ENCODE measurements at regions not wholly inside any gene's neighbourhood (a gene's known extent, or its start where the extent isn't known, plus 50 kb on each side); places are given as distances from the start of the nearest gene placed in this dataset.
"Not testable (repeated sequence)": the region's sequence is repeated elsewhere in the genome, so short reads cannot be mapped to it uniquely, and the experiment has no call there.

DNA sequence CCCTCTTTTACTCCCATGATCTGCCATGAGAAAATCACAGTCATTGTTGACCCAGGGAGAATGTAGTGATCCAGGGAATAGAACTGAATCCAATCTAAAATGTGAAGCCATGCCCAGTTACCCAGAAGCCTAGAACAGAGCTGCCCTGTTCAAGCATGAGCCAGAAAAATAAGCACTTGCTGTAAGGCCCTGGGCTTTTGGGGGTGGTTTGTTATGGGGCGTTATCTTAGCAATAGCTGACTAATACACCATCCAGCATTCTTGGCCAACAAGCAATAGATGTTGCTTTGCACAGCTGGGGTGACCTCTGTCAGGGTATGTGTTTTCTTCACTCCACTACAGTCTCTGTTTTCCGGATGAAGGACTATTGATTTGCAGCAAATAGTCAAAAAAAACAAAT is 120.4 kb downstream of the ZFP64 start:
- H3K36me3 Mint-ChIP-seq = no peaks in the 10 kb centered on the region
- H3K27ac Mint-ChIP-seq = no peak overlapping the region
- ATAC-seq (ENCODE audit: low read depth) = no peak
- H3K27me3 Mint-ChIP-seq = no peaks in the 10 kb centered on the region
- H3K4me3 Mint-ChIP-seq = no peak overlapping the region
- POLR2A ChIA-PET = no interaction called here
- no peaks in the 10 kb centered on the region for H3K9me3 Mint-ChIP-seq
- H3K4me1 Mint-ChIP-seq = no peaks in the 10 kb centered on the region
- DNase-seq = no peak

DNA sequence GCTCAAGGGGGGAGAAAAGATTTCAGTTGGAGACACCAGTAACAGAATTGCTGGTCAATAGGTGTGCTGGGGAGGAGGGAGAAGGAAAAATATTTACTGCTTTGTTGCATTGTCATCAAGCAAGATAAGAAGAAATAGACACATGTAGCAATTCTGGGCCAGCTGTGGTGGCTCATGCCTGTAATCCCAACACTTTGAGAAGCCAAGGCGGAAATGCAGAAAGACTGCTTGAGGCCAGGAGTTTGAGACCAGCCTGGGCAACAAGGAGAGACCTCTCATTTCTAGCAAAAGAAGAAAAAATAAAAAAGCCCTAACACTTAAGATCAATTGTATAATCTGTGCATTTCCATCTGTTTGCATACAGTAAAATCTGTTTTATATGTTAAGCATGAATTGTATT is 126.6 kb downstream of the ZFP64 start:
- Mint-ChIP-seq H3K9me3 (no peaks in the 10 kb centered on the region), H3K36me3 (no peaks in the 10 kb centered on the region), H3K4me1 (no peaks in the 10 kb centered on the region), H3K27ac (no peak overlapping the region), H3K27me3 (no peaks in the 10 kb centered on the region), H3K4me3 (no peak overlapping the region)
- ATAC-seq (ENCODE audit: low read depth) = no peak
- POLR2A ChIA-PET = no interaction called here
- DNase-seq = no peak

DNA sequence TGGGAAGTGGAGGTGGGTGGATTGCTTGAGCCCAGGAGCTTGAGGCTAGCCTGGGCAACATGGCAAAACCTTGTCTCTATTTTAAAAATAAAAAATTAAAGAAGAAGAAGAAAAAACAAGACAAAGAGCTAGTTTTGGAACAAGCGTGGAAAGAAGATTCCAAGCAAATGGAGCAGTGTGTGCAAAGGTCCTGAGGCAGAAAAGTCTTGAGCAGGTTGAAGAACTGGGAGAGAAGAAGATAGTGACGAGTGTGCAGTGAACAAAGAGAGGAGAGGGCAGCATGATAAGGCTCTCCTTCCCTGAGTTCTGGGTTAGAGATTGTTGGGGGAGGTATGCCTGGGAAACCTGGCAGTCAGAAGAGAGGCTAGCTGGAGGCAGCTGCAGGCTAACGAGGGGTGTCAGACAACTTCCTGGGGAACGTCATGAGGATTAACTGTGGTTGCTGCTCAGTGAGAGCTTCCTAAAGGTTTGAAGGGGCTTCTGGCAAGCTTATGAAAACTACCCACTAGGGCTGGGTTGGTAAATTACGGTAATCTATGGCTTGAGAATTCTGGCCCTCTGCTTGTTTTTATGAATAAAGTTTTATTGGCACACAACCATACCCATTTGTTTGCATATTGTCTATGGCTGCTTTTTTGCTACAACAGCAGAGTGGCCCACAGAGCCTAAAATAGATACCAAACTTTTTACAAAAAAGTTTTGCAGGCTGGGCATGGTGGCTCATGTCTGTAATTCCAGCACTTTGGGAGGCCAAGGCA is 128.9 kb downstream of the ZFP64 start:
- POLR2A ChIA-PET = no interaction called here

DNA sequence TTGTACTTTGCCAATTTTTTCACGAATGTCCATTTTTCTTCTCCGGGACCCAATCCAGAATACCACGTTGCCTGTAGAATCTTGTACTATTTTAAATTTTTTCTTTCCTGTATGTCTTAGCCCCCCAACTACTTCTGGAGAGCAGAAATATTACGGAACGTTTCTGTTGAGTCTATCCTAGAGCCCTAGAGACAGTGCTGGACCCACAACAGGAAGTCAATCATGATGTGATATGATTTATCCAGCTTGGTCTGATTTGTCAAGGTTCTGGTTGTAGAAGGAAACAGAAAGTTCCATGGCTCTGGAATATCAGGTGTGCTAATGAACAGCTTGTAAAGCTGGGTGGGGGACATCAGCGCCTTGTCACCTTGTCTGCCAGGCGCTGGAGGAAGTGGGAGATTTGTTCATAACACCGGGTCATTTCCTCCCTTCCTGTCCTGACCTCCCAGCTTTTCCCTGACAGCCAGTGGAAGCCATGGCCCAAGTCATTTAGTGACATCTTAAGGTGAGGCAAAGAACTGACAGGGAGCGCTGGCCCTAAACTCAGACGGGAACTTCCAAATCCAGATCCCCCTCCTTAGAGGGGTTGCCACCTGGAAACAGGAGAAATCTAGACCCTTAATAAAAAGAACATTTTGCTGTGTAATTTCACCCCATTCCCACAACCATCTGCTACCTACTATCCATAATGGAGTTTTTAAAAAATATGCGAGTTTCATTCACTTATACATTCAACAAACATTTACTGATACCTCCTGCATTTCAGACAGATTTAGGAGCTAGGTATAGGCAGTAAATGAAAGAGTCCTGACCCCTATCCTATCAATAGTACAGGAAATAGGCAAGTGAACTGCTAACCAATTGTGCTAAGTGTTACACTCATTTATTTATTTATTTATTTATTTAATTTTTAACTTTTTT is 130.5 kb downstream of the ZFP64 start:
- no peak for DNase-seq

More for the DNA sequence above, 128.9 kb downstream of the ZFP64 start:
- Mint-ChIP-seq H3K27ac (no peak overlapping the region), H3K9me3 (no peaks in the 10 kb centered on the region), H3K4me1 (no peaks in the 10 kb centered on the region), H3K4me3 (no peak overlapping the region), H3K36me3 (no peaks in the 10 kb centered on the region), H3K27me3 (no peaks in the 10 kb centered on the region)
- no peak for ATAC-seq (ENCODE audit: low read depth)
- no peak for DNase-seq

DNA sequence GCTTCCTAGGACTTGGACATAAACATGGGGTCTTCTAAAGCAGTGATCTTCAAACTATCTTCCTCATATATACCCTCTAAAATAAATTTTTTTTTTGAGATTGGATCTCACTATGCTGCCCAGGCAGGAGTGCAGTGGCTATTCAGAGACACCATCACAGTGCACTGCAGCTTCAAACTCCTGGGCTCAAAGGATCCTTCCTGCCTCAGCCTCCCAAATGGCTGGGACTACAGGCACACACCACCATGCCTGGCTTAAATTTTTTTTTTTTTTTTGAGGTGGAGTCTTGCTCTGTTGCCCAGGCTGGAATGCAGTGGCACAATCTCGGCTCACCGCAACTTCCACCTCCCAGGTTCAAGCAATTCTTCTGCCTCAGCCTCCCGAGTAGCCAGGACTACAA is 134.4 kb downstream of the ZFP64 start:
- H3K27me3 Mint-ChIP-seq; H3K4me1 Mint-ChIP-seq; H3K36me3 Mint-ChIP-seq; POLR2A ChIA-PET; H3K27ac Mint-ChIP-seq; H3K4me3 Mint-ChIP-seq; ATAC-seq (ENCODE audit: low read depth); DNase-seq; H3K9me3 Mint-ChIP-seq: not testable (repeated sequence)

More for the DNA sequence above, 130.5 kb downstream of the ZFP64 start:
- Mint-ChIP-seq H3K9me3 (peaks cover 7% of the 10 kb centered on the region), H3K27ac (no peak overlapping the region), H3K4me1 (no peaks in the 10 kb centered on the region), H3K27me3 (no peaks in the 10 kb centered on the region), H3K36me3 (peaks cover 5% of the 10 kb centered on the region), H3K4me3 (no peak overlapping the region)
- POLR2A ChIA-PET = no interaction called here
- ATAC-seq (ENCODE audit: low read depth) = no peak

DNA sequence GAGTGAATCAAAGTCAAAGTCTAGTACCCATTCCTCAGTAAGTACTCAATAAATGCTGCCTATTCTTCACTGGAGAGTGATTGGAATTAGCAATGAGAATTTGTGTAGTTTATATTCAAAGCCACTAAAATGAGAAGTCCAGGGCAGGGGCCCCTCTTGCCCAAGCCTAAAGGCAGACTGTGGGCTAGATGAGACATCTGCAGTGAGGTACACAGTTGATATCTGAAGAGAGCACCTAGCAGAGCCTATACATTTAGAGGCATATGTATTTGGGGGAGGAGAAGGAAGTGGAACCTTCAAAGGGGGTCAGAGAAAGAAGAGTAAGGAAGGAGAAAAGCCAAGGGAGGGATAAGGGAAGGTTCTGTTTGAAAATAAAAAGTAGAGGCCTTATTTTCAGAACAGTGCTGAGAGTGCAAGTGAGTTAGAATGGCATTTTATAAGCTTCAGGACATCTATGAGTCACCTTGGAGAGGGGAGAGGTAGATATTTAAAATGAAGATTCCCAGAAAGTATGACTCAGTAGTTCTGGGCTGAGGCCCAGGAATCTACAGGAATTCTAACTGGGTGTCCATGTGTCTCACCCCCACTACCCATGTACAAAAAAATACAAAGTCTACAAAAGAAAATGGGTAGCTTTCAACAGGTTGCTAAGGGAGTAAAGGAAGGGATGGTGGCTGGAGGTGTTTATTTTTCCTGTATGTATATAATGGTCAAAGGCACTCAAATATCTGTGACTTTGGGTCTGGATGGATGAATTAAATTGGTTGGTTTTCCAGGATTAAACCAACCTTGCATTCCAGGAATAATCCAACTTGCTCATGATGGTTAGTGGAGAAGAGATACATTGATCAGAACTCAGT is 135.1 kb downstream of the ZFP64 start:
- ATAC-seq (ENCODE audit: low read depth) (no peak), DNase-seq (no peak)
- H3K9me3 Mint-ChIP-seq = peaks cover 10% of the 10 kb centered on the region
- H3K4me1 Mint-ChIP-seq = no peaks in the 10 kb centered on the region
- H3K4me3 Mint-ChIP-seq = no peak overlapping the region
- peaks cover 7% of the 10 kb centered on the region for H3K36me3 Mint-ChIP-seq
- H3K27ac Mint-ChIP-seq = no peak overlapping the region
- H3K27me3 Mint-ChIP-seq = no peaks in the 10 kb centered on the region
- POLR2A ChIA-PET = no interaction called here

DNA sequence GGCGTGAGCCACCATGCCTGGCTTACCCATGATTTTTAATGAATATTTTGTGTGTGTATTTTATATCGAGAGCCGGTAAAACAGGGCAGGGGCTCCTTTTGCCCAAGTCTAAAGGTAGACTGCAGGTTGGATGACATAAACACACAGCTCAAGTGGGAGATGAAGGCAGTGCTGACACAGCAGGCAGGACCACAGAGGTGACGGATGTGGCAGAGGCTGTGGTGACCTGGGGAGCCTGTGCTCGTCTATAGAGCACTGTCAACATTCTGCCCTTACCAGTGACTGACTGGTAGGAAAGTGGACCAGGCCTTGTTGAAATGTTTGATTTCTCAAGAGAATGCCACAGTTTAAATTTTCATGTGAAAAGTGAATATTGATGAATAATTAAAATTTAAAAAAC is 137.5 kb downstream of the ZFP64 start:
- H3K4me1 Mint-ChIP-seq = peaks cover under 1% of the 10 kb centered on the region
- H3K36me3 Mint-ChIP-seq = peaks cover 7% of the 10 kb centered on the region
- peaks cover 10% of the 10 kb centered on the region for H3K9me3 Mint-ChIP-seq
- no peak for ATAC-seq (ENCODE audit: low read depth)
- POLR2A ChIA-PET = no interaction called here
- no peaks in the 10 kb centered on the region for H3K27me3 Mint-ChIP-seq
- no peak overlapping the region for H3K4me3 Mint-ChIP-seq
- H3K27ac Mint-ChIP-seq = no peak overlapping the region
- DNase-seq = peak; percentile 34

DNA sequence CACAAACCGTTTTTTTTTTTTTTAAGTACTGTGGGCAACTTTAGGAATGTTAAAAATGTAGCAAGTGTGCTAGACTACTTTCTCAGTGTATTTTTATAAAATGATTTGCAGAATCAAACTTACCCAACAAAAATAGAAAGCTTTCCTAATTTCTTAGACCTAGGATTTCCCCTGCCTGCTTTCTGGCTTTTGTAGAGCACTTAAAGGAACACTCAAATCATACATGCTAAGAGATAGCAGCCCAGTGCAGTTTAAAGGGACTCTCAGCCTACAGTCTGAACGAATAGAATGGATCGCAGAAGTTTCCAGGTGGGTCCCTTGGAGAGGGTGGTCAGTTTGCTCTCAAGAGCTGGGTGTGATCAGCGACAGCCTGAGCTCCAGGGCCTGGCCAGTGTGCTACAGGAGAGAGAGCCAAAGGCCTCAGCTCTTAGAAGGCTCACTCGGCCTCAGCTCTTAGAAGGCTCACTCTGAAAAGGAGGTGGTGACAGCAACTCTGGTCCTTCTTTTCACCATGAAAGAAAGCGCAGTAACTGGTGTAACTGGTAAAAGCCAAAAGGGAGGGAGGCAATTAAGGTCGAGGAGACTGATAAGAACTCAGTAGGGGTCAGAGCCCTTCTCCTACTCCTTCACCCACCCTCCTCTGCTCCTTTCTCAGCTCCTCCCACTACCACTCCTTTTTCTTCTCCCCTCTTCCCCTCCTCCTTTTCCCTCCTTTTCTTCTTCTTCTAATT is 142.4 kb downstream of the ZFP64 start:
- Mint-ChIP-seq H3K27ac (no peak overlapping the region), H3K36me3 (no peaks in the 10 kb centered on the region), H3K27me3 (no peaks in the 10 kb centered on the region), H3K4me3 (no peak overlapping the region), H3K9me3 (no peaks in the 10 kb centered on the region), H3K4me1 (peaks cover 15% of the 10 kb centered on the region)
- ATAC-seq (ENCODE audit: low read depth) (no peak), DNase-seq (no peak)
- POLR2A ChIA-PET = no interaction called here

DNA sequence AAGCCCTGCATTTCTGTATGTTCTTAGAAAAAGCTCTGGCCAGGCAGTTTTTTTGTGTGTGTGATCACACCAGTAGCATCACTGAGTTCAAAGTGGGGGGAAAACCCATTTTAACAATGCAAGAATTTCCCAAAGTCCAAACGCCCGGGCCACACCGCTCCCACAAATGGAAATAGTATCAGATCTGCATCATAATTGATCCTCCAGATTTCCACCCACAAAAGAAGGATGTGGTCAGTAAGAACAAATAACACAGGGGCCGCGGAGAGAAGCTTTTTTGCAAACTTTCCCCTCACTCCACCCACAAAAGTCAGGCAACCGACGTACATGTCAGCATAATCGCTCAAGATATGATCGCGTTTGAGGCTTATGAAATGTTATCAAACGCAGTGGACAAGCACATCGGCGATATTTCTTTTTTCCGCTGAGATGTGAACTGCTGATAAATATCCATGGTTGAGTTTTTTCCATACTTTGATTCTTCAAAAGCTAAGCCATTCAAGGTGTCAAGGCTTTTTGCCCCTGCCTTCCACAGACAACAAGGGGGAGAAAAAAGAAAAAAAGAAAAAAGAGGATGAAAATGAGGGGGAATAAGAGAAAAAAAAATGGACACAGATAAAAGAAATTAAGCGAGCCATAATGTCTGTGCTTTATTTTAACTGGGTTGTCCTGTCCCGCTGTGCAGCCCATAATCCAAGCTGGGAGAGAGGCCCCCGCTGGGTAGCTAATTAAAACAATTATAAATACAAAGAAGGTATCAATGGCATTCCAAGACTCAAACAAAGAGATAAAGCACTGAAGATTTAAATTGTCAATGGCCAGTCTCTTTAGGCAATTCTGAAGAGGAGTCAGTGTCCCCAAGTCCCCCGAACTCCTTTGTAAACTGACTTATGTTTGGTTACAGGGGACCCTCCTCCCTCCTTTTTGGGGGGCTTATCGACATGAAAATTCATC is 143.5 kb downstream of the ZFP64 start:
- ATAC-seq (ENCODE audit: low read depth) (peak; percentile 52), DNase-seq (no peak)
- H3K27me3 Mint-ChIP-seq = no peaks in the 10 kb centered on the region
- peak overlapping the region; percentile 7 for H3K4me3 Mint-ChIP-seq
- H3K36me3 Mint-ChIP-seq = no peaks in the 10 kb centered on the region
- no peaks in the 10 kb centered on the region for H3K9me3 Mint-ChIP-seq
- H3K4me1 Mint-ChIP-seq = peaks cover 15% of the 10 kb centered on the region
- H3K27ac Mint-ChIP-seq = no peak overlapping the region
- POLR2A ChIA-PET = no interaction called here

DNA sequence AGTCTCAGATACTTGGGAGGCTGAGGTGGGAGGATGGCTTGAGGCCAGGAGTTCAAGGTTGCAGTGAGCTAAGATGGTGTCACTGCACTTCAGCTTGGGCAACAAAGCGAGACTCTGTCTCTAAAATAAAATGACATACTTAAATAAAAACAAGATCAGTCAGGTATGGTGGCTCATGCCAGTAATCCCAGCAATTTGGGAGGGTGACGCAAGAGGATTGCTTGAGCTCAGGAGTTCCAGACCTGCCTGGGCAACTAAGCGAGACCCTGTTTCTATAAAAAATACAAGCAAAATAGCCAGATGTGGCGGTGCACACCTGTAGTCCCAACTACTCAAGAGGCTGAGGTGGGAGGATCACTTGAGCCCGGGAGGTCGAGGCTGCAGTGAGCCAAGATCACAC is 149.6 kb downstream of the ZFP64 start:
- Mint-ChIP-seq H3K27ac (no peak overlapping the region), H3K27me3 (no peaks in the 10 kb centered on the region), H3K36me3 (no peaks in the 10 kb centered on the region), H3K9me3 (no peaks in the 10 kb centered on the region), H3K4me3 (no peak overlapping the region), H3K4me1 (no peaks in the 10 kb centered on the region)
- POLR2A ChIA-PET = no interaction called here
- ATAC-seq (ENCODE audit: low read depth) = no peak
- DNase-seq = no peak

DNA sequence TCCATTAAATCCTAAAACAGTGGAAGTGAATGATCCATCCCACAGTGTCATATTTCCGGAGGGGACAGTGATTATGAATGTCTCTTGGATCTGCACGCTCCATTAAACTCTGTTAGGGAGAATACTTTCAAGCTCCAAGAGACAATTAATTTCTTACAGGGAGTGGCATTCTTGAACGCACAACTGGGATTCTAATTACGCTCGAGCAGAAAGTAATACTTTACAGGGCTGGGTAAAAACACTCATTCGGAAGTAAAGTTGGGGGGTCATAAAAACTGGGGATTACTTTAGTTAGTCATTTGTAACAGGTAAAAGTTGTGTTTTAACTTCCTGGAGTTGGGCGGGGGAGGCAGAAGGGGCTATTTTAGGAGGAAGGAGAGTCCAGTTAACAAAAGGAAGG is 151.8 kb downstream of the ZFP64 start:
- Mint-ChIP-seq H3K9me3 (no peaks in the 10 kb centered on the region), H3K4me3 (no peak overlapping the region), H3K27ac (no peak overlapping the region), H3K4me1 (no peaks in the 10 kb centered on the region), H3K27me3 (no peaks in the 10 kb centered on the region), H3K36me3 (no peaks in the 10 kb centered on the region)
- POLR2A ChIA-PET = no interaction called here
- DNase-seq (no peak), ATAC-seq (ENCODE audit: low read depth) (no peak)

DNA sequence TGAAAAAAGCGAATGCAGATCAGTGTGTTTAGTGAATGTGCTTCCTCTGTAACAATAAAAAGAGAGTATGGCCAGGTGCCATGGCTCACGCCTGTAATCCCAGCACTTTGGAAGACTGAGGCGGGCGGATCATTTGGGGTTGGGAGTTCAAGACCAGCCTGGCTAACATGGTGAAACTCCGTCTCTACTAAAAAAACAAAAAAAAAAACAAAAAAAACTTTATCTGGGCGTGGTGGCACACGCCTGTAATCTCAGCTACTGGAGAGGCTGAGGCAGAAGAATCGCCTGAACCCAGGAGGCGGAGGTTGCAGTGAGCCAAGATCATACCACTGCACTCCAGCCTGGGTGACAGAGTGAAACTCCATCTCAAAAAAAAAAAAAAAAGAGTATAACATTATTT is 152.9 kb downstream of the ZFP64 start:
- H3K9me3 Mint-ChIP-seq; H3K4me1 Mint-ChIP-seq; H3K4me3 Mint-ChIP-seq; H3K27ac Mint-ChIP-seq; H3K27me3 Mint-ChIP-seq; POLR2A ChIA-PET; ATAC-seq (ENCODE audit: low read depth); H3K36me3 Mint-ChIP-seq; DNase-seq: not testable (repeated sequence)

Measured in activated naive CD8-positive, alpha-beta T cell treated with anti-CD3 and anti-CD28 coated beads, Interleukin-2, amount 10 ng/mL, durations not matched to agents 7 days and 5 days (primary cell).